ENCODE measurements at regions not wholly inside any gene's neighbourhood (a gene's known extent, or its start where the extent isn't known, plus 50 kb on each side); places are given as distances from the start of the nearest gene placed in this dataset.

DNA sequence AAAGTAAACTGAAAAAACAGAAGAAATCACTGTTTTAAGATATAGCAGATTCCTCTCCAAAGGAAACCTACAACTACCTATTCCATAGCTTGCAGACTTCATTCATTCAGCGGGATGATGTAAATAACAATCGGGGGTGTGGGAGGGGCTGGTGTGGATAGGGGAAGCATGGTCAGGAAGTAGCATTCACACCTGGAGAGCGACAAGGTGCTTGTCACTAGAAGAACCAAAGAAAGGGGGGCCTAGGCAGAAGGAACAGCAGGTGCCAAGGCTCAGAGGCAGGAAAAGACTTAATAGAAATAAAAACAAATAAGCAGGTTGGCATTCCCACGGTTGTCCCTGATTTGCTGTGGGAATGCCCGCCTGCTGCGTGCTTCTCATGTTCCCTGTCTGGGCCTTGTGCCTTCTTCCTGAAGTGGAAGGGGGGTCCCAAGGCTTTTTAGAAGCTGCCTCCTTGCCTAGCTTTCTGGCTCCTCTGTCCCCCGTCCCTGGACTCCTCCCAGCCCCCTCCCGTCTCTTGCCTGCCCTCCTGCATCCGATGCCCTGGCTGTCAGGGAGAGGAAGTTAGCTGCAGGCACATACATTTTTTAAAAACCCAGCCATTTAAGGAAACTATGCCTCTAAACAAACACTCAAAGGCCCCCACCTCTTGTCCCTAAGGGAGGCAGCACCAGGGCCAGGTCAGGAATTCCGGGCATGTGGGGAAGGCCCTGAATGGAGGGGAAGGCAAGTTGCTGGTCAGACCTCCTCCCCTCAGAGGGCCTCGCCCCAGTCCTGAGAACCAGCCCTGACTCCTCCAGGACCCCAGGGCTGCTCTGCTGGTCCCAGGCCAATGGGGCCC is 54.7 kb upstream of the PRDM11 start:
- DNase-seq (ENCODE audit: low read depth): no peak

DNA sequence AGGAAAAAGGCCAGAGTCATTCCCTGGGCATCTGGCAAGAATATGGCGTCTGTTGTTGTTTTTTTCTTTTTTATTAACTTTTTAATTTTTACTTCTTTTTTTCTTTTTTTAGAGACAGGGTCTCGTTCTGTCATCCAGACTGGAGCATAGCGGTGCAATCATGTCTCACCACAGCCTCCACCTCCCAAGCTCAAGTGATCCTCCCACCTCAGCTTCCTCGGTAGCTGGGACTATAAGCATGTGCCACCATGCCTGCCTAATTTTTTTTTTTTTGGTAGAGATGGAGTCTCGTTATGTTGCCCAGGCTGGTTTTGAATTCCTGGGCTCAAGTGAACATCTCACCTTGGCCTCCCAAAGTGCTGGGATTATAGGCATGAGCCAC is 54.0 kb upstream of the PRDM11 start:
- DNase-seq (ENCODE audit: low read depth): no peak

DNA sequence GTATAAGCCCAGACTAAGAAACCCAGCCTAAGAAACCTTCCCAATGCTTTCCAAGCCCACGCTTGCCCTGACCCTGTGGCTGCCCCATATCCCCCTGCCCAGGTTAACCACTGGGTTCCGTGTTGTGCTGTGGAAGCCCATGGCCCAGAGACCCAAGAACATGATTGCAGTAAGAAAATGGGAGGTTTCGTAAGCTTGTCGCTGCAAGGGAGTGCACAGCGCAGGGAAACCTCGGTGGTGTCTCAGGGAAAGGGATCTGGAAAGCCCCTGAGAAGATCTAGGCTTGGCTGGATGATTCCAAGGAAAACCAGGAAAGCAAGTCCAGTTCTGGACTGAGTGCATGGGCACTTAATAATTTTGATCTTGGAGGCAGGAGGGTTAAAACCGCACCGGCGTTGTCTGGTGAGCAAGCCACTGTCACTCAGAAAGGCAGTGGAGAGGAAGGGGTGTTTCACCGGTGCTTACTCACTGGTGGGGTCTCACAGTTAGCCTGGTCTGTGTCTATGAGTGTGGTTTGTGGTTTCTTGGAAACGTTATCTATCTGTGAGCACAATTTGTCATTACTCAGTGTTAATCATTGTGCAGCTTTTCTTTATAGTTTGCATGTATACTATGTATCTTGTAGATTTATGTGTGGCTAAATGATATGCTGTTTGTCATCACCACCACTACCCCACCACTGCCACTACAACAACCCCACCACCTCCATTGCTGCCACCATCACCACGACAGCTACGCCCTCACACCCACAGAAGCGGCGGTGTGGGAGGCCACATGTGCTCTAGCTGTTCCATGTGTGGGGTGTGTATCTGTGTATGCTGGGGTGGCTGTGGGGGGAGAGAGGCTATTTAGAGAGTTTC is 53.3 kb upstream of the PRDM11 start:
- DNase-seq (ENCODE audit: low read depth): no peak

DNA sequence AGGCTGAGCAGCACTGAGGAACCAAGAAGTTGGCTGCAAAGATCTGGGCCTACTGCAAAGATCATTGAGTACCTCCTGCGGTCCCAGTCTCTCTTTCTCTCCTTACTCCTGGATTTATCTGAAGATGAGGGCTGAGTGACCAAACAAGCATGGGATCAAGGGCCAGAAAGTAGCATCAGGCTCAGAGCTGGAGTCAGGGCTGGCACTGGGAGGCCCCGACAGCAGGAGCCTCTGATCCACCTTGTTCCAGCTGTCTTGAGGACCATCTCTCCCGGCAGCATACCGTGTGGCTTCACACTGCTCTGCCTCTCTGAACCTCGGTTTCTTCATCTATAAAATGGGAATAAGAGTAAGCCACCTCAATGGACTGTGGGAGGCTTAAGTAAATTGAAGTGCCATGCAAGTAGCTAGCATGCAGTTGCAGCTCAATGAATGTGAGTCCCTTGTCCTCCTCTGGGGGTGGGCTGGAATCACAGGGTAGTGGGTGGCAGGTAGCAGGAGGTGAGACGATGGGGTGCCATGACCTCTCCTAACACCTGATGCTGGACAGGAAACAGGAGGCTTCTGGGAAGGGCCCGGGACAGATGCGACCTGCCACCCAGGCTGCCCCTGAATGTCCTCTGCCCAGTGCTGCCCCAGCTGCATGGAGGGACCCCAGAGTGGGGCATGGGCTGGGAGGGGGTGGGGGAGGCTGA is 52.5 kb upstream of the PRDM11 start:
- DNase-seq (ENCODE audit: low read depth): no peak

DNA sequence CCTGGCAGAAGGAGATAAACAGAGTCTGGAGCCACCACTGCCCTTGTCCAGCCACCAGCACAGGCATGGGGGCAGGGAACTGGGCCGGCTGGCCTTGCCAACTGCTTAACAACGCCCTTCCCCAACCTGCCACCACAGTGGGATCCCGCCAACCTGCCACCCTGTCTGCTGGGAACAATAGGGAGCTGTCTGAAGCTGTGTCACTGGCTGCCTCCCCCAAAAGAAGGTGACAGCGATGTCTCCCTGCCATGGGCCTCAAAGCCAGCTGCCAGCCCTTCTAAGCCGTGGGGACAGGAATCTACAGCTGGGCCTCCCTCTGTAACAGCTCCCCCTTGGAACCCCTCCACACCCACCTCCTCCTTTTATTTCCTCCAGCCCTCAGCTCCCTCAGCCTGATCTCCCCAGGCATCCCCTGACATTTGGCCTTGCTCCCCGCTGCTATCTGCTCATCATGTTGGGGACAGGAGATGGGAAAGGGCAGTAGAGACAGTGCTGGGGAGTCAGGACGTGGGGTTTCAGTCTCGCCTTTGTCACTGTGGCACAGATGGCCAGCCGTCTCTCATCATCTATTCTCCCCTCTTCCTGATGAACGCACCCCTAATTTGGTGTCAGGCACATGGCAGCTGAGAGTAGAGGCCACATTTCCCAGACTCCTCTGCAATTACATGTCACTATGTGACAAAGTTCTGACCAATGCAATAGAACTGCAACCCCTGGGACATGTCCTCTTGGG is 51.3 kb upstream of the PRDM11 start:
- DNase-seq (ENCODE audit: low read depth): no peak

DNA sequence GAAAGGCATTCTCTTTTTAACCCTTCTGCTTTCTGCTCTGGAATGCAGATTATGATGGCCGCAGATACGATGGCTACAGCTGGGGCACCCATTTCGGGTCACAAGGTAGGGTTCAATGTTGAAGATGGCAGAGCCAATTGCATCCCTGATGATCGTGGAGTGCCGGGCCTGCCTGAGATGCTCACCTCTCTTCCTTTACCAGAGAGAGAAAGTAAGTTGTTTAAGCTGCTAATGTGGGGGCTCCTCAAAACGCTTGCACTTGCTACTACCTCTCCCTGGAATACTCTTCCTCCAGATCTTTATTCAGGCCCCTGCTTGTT is 50.8 kb upstream of the PRDM11 start:
- no peak for DNase-seq (ENCODE audit: low read depth)

DNA sequence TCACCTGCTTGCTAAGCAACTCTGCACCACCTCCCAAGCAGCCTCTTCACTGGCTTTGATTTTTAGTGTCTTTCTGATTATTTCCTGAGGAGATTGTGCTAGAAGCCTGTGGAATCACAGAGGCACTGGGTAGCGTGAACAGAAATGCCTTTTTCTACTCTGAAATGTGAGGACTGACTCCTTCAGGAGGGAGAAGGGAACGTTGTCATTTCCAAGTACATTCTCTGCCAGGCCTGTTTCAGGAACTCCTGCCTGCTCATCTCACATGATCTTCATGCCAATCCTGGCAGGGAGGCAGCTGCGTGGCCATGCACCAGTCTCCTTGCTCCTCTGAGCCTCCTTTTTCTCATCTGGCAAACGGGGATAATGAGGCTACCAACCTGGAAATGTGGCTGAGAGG is 49.8 kb upstream of the PRDM11 start:
- DNase-seq (ENCODE audit: low read depth): no peak
